RCC 7860 (cell line): ENCODE measurements at regions not wholly inside any gene's neighbourhood (a gene's known extent, or its start where the extent isn't known, plus 50 kb on each side); places are given as distances from the start of the nearest gene placed in this dataset.
"Not testable (repeated sequence)": the region's sequence is repeated elsewhere in the genome, so short reads cannot be mapped to it uniquely, and the experiment has no call there.

Experiments
- DNase-seq: peaks from one replicate; pipeline ENCODE4 v3.0.0-alpha.2; 2015; ENCODE audit warnings: low spot score
- FAIRE-seq: peaks from 2 replicates; lab custom pipeline; 2012; peaks lifted over from hg19 to GRCh38; lab: Jason Lieb, UNC

GRCh38 chr2:34291076-34291475 lies 692.0 kb upstream of the FAM98A start:
- no peak for FAIRE-seq
- no peak for DNase-seq

- DNase-seq (no peak), FAIRE-seq (no peak)
Measured at GRCh38 chr2:34288016-34288415, 688.9 kb upstream of the FAM98A start.

- FAIRE-seq (no peak), DNase-seq (no peak)
Measured at GRCh38 chr2:34280606-34281005, 681.5 kb upstream of the FAM98A start.

GRCh38 chr2:34266908-34267697 lies 668.0 kb upstream of the FAM98A start:
- FAIRE-seq (no peak), DNase-seq (no peak)

GRCh38 chr2:34261701-34262100 lies 662.6 kb upstream of the FAM98A start:
- no peak for DNase-seq
- no peak for FAIRE-seq

GRCh38 chr2:34254272-34254878 lies 655.3 kb upstream of the FAM98A start:
- DNase-seq (peak; percentile 31), FAIRE-seq (peak; percentile 89)

GRCh38 chr2:34252111-34252510 lies 653.0 kb upstream of the FAM98A start:
- DNase-seq, result no peak
- FAIRE-seq, result no peak

- no peak for DNase-seq
- FAIRE-seq, result no peak
Measured at GRCh38 chr2:34251578-34251977, 652.5 kb upstream of the FAM98A start.

- no peak for FAIRE-seq
- no peak for DNase-seq
Measured at GRCh38 chr2:34244195-34244594, 645.1 kb upstream of the FAM98A start.

GRCh38 chr2:34242763-34243123 lies 643.6 kb upstream of the FAM98A start:
- DNase-seq (no peak), FAIRE-seq (no peak)

- DNase-seq (no peak), FAIRE-seq (no peak)
Measured at GRCh38 chr2:34241905-34242762, 643.0 kb upstream of the FAM98A start.

GRCh38 chr2:34239511-34239910 lies 640.4 kb upstream of the FAM98A start:
- no peak for DNase-seq
- no peak for FAIRE-seq

- FAIRE-seq (no peak), DNase-seq (no peak)
Measured at GRCh38 chr2:34234823-34235222, 635.7 kb upstream of the FAM98A start.

GRCh38 chr2:34229998-34230397 lies 630.9 kb upstream of the FAM98A start:
- FAIRE-seq, result no peak
- peak; percentile 28 for DNase-seq

- DNase-seq (no peak), FAIRE-seq (no peak)
Measured at GRCh38 chr2:34215174-34215573, 616.1 kb upstream of the FAM98A start.

- FAIRE-seq, DNase-seq: not testable (repeated sequence)
Measured at GRCh38 chr2:34210382-34210781, 611.3 kb upstream of the FAM98A start.

GRCh38 chr2:34204560-34204959 lies 605.5 kb upstream of the FAM98A start:
- FAIRE-seq (no peak), DNase-seq (no peak)

GRCh38 chr2:34201099-34201498 lies 602.0 kb upstream of the FAM98A start:
- DNase-seq (no peak), FAIRE-seq (no peak)

- DNase-seq (no peak), FAIRE-seq (no peak)
Measured at GRCh38 chr2:34199971-34200370, 600.9 kb upstream of the FAM98A start.

- no peak for FAIRE-seq
Measured at GRCh38 chr2:34193164-34193563, 594.1 kb upstream of the FAM98A start.

GRCh38 chr2:34188464-34189303 lies 589.6 kb upstream of the FAM98A start:
- DNase-seq (no peak), FAIRE-seq (no peak)

More at GRCh38 chr2:34193164-34193563, 594.1 kb upstream of the FAM98A start:
- no peak for DNase-seq
